Cardiac muscle cell (in vitro differentiated cells and primary cell): ENCODE measurements at regions not wholly inside any gene's neighbourhood (a gene's known extent, or its start where the extent isn't known, plus 50 kb on each side); places are given as distances from the start of the nearest gene placed in this dataset.
A peak's percentile ranks its signal among the peaks of the same experiment; 100 is the strongest.
"Not testable (repeated sequence)": the region's sequence is repeated elsewhere in the genome, so short reads cannot be mapped to it uniquely, and the experiment has no call there.

ENCODE experiments used
- DNase-seq, 2 donors: peaks; one replicate each; pipeline versions ENCODE4 v3.0.0 to v3.0.0-alpha.2; 2010 to 2017; ENCODE audit warnings: low read depth in 1 of 2, low spot score in 1 of 2
- H3K27ac ChIP-seq: fragments of 200-600 bp; sonication (generic); 2 replicates; pipeline ENCODE4 v1.5.1; 2016
- H3K27me3 ChIP-seq: fragments of 200-600 bp; sonication (generic); 2 replicates; pipeline ENCODE4 v1.6.0; 2016; ENCODE audit warnings: control low read depth
- H3K36me3 ChIP-seq: fragments of 200-600 bp; sonication (generic); 2 replicates; pipeline ENCODE4 v1.5.1; 2016; ENCODE audit warnings: control low read depth
- H3K4me1 ChIP-seq: fragments of 200-600 bp; sonication (generic); 2 replicates; pipeline ENCODE4 v1.8.1; 2017; ENCODE audit warnings: low read depth, mild to moderate bottlenecking, mixed run types
- H3K4me3 ChIP-seq: fragments of 200-600 bp; sonication (generic); 2 replicates; pipeline ENCODE4 v1.5.1; 2016; ENCODE audit warnings: mild to moderate bottlenecking
- H3K9me3 ChIP-seq: fragments of 200-600 bp; sonication (generic); 2 replicates; pipeline ENCODE4 v1.5.1; 2017; ENCODE audit warnings: low read depth, mild to moderate bottlenecking, control low read depth
- CTCF ChIP-seq: IDR thresholded peaks from 2 replicates; pipeline ENCODE4 v1.5.1; 2012; ENCODE audit warnings: low read depth, mild to moderate bottlenecking, low read length

GRCh38 chr7:131927770-131928423 lies 371.5 kb upstream of the PODXL start:
- DNase-seq = no peak
- Histone ChIP-seq H3K27me3 (no peaks in the 10 kb centered on the region), H3K4me1 (no peaks in the 10 kb centered on the region), H3K36me3 (no peaks in the 10 kb centered on the region), H3K27ac (no peak overlapping the region), H3K4me3 (no peak overlapping the region), H3K9me3 (no peaks in the 10 kb centered on the region)
- TF ChIP-seq CTCF = no peak

GRCh38 chr7:131925636-131926035 lies 369.2 kb upstream of the PODXL start:
- no peak overlapping the region for H3K27ac ChIP-seq
- no peak overlapping the region for H3K4me3 ChIP-seq
- no peak for TF ChIP-seq CTCF
- no peaks in the 10 kb centered on the region for H3K9me3 ChIP-seq
- H3K36me3 ChIP-seq = no peaks in the 10 kb centered on the region
- no peaks in the 10 kb centered on the region for H3K4me1 ChIP-seq
- no peak for DNase-seq
- no peaks in the 10 kb centered on the region for H3K27me3 ChIP-seq

GRCh38 chr7:131924857-131925256 lies 368.4 kb upstream of the PODXL start:
- DNase-seq = no peak
- H3K4me1 ChIP-seq = no peaks in the 10 kb centered on the region
- no peak overlapping the region for H3K27ac ChIP-seq
- H3K4me3 ChIP-seq = no peak overlapping the region
- H3K36me3 ChIP-seq = no peaks in the 10 kb centered on the region
- H3K27me3 ChIP-seq = no peaks in the 10 kb centered on the region
- H3K9me3 ChIP-seq = no peaks in the 10 kb centered on the region
- no peak for TF ChIP-seq CTCF

GRCh38 chr7:131922948-131923347 lies 366.5 kb upstream of the PODXL start:
- not testable (repeated sequence) for H3K4me3 ChIP-seq, H3K36me3 ChIP-seq, H3K4me1 ChIP-seq, H3K27ac ChIP-seq, DNase-seq, H3K9me3 ChIP-seq, H3K27me3 ChIP-seq

- peak in 1 of 2 donors; percentile 6 for DNase-seq
- no peak for TF ChIP-seq CTCF
- H3K4me1 ChIP-seq = no peaks in the 10 kb centered on the region
- no peaks in the 10 kb centered on the region for H3K9me3 ChIP-seq
- H3K4me3 ChIP-seq = no peak overlapping the region
- H3K27ac ChIP-seq = no peak overlapping the region
- H3K27me3 ChIP-seq = no peaks in the 10 kb centered on the region
- H3K36me3 ChIP-seq = no peaks in the 10 kb centered on the region
These were observed 364.6 kb upstream of the PODXL start for GRCh38 chr7:131921016-131921415.

- no peak for DNase-seq
- no peak for TF ChIP-seq CTCF
These were observed 363.7 kb upstream of the PODXL start for GRCh38 chr7:131919920-131920709.

More at GRCh38 chr7:131919920-131920709, 363.7 kb upstream of the PODXL start:
- Histone ChIP-seq H3K27ac (no peak overlapping the region), H3K36me3 (no peaks in the 10 kb centered on the region), H3K4me3 (no peak overlapping the region), H3K27me3 (no peaks in the 10 kb centered on the region), H3K9me3 (no peaks in the 10 kb centered on the region), H3K4me1 (no peaks in the 10 kb centered on the region)
